Bronchial epithelial cell (primary cell): ENCODE measurements at regions not wholly inside any gene's neighbourhood (a gene's known extent, or its start where the extent isn't known, plus 50 kb on each side); places are given as distances from the start of the nearest gene placed in this dataset.

Experiments
- DNase-seq: peaks from one replicate; pipeline ENCODE4 v3.0.0-alpha.2; 2010; ENCODE audit warnings: low read depth
- FAIRE-seq: peaks from 2 replicates; lab custom pipeline; 2011; peaks lifted over from hg19 to GRCh38; lab: Jason Lieb, UNC
- H3K27me3 ChIP-seq: 2 replicates; pipeline ENCODE4 v1.5.1; 2011; ENCODE audit warnings: low read length; ENCODE audit not compliant: control insufficient read depth, insufficient read depth
- H3K36me3 ChIP-seq: 2 replicates; pipeline ENCODE4 v1.5.1; 2011; ENCODE audit warnings: low read length; ENCODE audit not compliant: control insufficient read depth, insufficient read depth
- H3K4me3 ChIP-seq: 2 replicates; pipeline ENCODE4 v1.5.1; 2011; ENCODE audit warnings: mild to moderate bottlenecking, low read depth, low read length, control low read depth
- TF ChIP-seq, protein P1 (sequence below): IDR thresholded peaks from 2 replicates; pipeline ENCODE4 v1.5.1; 2011; ENCODE audit warnings: mild to moderate bottlenecking, moderate library complexity, low read length, control low read depth, inconsistent platforms; ENCODE audit not compliant: insufficient read depth, severe bottlenecking

DNA sequence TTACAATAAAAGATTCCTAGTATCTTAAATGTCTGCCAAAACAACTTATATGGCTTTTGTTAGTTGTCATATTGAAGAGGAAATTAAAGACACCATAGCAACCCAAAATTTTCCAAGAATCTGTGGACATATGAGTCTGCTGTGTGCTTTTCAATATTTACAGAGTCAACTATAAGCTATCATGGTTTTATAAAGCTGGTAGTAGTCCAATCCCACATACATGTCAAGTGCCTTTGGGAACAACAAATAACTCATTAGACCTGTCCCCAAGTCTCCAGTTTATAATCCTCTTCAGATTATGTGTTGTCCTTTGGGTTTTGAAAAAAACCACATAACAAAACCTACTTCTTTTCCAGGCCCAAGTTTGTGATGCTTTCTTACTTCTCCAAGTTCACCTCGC, 293.8 kb upstream of the USP25 start:
- no peaks in the 10 kb centered on the region for H3K36me3 ChIP-seq
- H3K27me3 ChIP-seq = no peaks in the 10 kb centered on the region
- FAIRE-seq (no peak), DNase-seq (no peak)
- H3K4me3 ChIP-seq = no peak overlapping the region
- TF ChIP-seq, protein P1, sequence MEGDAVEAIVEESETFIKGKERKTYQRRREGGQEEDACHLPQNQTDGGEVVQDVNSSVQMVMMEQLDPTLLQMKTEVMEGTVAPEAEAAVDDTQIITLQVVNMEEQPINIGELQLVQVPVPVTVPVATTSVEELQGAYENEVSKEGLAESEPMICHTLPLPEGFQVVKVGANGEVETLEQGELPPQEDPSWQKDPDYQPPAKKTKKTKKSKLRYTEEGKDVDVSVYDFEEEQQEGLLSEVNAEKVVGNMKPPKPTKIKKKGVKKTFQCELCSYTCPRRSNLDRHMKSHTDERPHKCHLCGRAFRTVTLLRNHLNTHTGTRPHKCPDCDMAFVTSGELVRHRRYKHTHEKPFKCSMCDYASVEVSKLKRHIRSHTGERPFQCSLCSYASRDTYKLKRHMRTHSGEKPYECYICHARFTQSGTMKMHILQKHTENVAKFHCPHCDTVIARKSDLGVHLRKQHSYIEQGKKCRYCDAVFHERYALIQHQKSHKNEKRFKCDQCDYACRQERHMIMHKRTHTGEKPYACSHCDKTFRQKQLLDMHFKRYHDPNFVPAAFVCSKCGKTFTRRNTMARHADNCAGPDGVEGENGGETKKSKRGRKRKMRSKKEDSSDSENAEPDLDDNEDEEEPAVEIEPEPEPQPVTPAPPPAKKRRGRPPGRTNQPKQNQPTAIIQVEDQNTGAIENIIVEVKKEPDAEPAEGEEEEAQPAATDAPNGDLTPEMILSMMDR = no peak

DNA sequence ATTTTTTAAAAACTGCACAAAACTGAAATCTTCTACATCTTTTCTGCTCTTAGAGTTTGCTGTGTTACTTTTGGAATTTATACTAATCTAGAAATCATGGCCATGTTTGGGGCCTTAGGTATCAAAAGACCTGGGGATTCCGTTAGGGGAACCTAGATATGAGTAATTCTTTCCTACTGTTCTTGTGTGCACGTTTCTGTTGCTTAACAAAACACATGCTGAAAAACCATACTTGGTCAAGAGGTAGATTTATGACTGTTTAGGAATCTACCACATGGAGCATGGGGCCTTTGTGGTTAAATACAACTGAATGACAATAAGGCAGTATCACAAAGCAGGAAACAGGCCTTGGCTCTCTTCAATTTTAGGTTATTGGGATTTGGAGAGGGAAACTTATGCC, 291.9 kb upstream of the USP25 start:
- H3K36me3 ChIP-seq = no peaks in the 10 kb centered on the region
- FAIRE-seq (no peak), DNase-seq (no peak)
- no peaks in the 10 kb centered on the region for H3K27me3 ChIP-seq
- no peak overlapping the region for H3K4me3 ChIP-seq
- TF ChIP-seq, protein P1 = no peak

DNA sequence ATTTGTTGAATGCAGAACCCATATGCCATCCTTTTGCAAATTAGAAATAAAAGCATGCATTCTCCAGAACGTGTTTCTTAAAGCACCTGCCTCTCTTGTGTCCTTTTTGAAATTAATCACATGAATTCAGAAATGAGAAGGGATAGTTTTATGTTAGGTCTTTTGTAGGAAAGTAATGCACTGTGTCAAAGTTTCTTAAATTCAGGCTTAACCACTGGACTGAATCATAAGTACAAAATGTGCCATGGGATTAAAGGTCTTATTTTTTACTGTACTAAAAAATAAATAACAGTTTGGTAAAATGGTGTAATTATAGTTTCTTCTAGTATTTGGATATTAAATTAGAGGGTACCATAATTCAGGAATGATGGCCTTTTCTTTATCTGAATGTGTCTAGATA, 290.1 kb upstream of the USP25 start:
- no peak overlapping the region for H3K4me3 ChIP-seq
- no peaks in the 10 kb centered on the region for H3K36me3 ChIP-seq
- DNase-seq (no peak), FAIRE-seq (no peak)
- H3K27me3 ChIP-seq = no peaks in the 10 kb centered on the region
- TF ChIP-seq, protein P1 = no peak

DNA sequence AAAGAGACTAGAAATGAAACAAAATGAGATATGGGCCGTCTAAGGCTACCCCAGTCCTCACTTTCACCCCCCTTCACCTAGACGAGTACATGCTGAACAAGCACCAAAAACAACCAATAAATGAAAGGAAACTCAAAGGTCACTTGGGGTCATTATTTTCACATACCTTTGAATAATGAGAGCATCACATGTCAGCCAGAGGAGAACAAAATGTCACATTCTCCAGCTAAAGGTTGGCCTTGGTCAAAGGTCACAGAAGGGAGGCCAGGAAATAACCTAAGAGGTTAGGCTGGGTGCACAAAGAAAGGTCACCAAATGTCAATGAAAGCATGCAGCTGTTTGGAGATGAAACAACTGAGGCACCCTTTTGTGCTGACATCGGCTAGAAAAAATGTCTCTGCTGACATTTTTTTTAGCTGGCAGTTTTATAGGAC, 288.7 kb upstream of the USP25 start:
- TF ChIP-seq, protein P1 = no peak
- no peak overlapping the region for H3K4me3 ChIP-seq
- H3K36me3 ChIP-seq = no peaks in the 10 kb centered on the region
- H3K27me3 ChIP-seq = no peaks in the 10 kb centered on the region
- no peak for DNase-seq
- FAIRE-seq = no peak

DNA sequence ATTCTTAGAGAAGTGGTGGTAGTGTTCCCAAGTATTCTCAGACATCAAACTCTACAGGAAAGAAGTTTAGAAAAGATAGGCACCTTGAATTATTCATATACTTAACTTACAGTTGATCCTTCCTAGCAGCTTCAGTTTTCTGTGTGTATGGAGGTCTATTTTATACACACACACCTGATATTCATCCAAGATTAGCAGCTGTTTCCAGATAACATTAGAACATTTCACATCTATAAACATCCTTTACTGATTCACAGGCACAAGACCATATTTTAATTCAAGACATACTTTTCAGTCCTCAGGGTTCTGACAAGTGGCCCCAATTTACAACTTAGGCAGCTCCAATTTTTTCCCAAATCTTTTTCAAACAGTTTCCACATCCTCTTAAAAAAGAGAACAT, 287.8 kb upstream of the USP25 start:
- FAIRE-seq (no peak), DNase-seq (no peak)
- Histone ChIP-seq H3K4me3 (no peak overlapping the region), H3K36me3 (no peaks in the 10 kb centered on the region), H3K27me3 (no peaks in the 10 kb centered on the region)
- TF ChIP-seq, protein P1 = no peak

DNA sequence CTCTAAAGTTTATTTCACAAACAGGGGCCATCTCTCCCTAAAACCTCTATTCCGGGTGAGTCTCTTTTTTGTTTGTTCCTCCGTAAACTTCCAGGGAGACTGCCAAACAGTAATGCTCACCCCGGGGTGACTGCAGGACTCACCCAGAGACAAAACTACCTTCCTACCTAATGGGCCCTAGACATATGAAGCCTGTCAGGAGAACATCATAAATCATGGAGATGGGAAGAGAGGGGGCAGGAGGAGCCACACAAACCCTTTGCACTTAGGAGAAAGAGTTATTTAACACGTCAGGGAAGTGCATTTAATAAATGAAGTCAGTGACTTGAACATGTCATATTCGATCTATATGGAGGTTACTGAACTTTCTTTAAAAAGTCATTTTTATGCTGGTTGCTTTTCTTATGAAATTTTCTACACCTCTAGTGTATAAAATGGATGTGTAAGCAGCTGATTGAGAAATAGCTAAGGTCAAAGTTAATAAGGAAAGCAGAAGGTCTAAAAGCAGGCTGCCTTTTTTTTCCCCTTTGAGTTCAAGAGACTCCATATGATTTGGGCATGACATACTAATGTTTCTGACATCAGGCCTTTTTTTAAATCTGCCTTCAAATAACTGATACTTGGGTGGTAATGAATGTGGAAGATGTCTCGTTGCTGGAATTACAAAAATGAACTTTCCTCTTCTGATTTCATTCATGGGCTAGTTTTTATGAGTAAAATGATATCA, 286.9 kb upstream of the USP25 start:
- no peak for FAIRE-seq

More for the DNA sequence above, 286.9 kb upstream of the USP25 start:
- no peak overlapping the region for H3K4me3 ChIP-seq
- DNase-seq = no peak
- H3K36me3 ChIP-seq = no peaks in the 10 kb centered on the region
- TF ChIP-seq, protein P1 = no peak
- H3K27me3 ChIP-seq = no peaks in the 10 kb centered on the region
